ENCODE measurements at regions not wholly inside any gene's neighbourhood (a gene's known extent, or its start where the extent isn't known, plus 50 kb on each side); places are given as distances from the start of the nearest gene placed in this dataset.
"Not testable (repeated sequence)": the region's sequence is repeated elsewhere in the genome, so short reads cannot be mapped to it uniquely, and the experiment has no call there.

DNA sequence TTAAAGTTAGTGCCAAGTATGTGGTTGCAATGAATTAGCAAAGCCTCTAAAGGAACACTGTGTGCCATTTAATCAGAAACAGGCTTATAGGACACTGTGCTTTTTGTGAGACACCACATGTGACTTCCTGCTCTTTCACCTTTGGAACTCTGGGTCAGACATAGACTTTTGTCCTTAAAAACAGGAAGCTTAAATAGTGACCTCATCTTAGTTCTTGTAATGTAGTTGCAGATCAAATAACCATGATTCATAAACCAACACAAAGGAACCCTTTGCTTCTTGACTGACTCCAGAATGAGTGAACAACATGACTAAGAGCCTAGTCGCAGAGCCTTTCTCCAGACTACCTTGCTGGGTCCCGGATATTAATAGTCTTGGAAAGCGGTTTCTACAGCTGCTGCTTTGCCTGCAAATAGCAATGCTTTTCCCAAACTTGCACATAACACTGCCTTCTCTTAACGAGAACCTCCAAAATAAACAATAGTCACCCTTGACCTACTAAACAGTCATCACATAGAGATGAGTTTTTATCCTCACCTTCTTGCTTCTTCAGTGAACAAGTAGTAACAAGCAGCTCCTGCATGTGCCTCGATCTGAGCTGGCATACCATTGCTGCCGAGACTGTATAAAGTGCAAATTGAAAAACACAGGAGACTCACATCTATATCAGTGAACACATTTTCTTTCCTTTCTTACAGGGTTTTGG is 1947.0 kb downstream of the FOXD4L5 start:
- not testable (repeated sequence) for H3K27me3 ChIP-seq (ENCODE audit: control insufficient read depth in 2 of 2, insufficient read depth in 2 of 2, low read length in 2 of 2); H3K9me3 ChIP-seq (ENCODE audit: control insufficient read depth in 2 of 2, low read length in 2 of 2); H3K9ac ChIP-seq (ENCODE audit: low read depth in 1 of 2, low read length in 2 of 2); H3K4me1 ChIP-seq (ENCODE audit: control insufficient read depth in 2 of 2, insufficient read depth in 2 of 2, low read length in 2 of 2); H3K36me3 ChIP-seq (ENCODE audit: control insufficient read depth in 2 of 2, insufficient read depth in 2 of 2, low read length in 2 of 2)
- H3K4me3 ChIP-seq (ENCODE audit: low read length in 2 of 2), result peak overlapping the region in 1 of 2 donors; percentile 10
- peak overlapping the region; percentile 29 to 80 for H3K27ac ChIP-seq (ENCODE audit: low read depth in 2 of 2, low read length in 2 of 2)

DNA sequence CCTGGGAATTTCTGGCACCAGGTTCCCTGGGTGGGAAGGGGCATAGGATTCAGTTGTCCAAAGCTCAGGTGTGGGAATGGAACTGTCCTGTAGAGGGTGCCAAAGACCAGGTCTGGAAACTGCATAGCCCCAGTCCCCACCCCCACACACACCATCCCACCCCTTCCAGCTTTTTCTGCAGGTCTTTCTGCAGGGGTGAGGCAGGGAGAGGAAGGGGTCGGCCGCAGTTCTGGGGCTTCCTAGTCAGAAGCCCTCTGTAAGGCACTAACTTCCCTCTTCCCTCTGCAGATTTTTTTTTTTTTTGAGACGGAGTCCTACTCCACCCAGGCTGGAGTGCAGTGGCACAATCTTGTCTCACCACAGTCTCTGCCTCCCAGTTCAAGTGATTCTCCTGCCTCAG is 1949.7 kb downstream of the FOXD4L5 start:
- not testable (repeated sequence) for H3K4me3 ChIP-seq (ENCODE audit: low read length in 2 of 2); H3K9me3 ChIP-seq (ENCODE audit: control insufficient read depth in 2 of 2, low read length in 2 of 2)

DNA sequence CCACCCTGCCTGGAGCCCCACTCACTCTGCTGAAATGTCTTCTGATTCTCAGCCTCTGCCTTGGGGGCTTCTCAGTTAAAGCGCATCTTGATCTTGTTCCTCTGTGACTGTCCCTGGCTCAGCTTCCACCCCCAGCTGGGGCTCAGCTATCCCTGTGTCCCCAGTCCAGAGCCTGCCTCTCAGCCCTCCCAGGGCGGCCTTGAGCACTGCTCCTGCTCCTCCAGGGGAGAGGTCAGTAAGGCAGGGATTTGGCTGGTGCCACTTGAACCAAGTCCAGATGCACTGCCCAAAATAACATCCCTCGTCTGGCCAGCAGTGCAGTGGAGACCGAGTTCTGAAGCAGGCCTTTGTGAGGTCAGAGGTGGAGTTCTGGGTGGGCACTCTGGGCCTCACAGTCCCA is 1950.8 kb downstream of the FOXD4L5 start:
- not testable (repeated sequence) for H3K27me3 ChIP-seq (ENCODE audit: control insufficient read depth in 2 of 2, insufficient read depth in 2 of 2, low read length in 2 of 2); H3K36me3 ChIP-seq (ENCODE audit: control insufficient read depth in 2 of 2, insufficient read depth in 2 of 2, low read length in 2 of 2); H3K4me1 ChIP-seq (ENCODE audit: control insufficient read depth in 2 of 2, insufficient read depth in 2 of 2, low read length in 2 of 2); H3K9ac ChIP-seq (ENCODE audit: low read depth in 1 of 2, low read length in 2 of 2); H3K27ac ChIP-seq (ENCODE audit: low read depth in 2 of 2, low read length in 2 of 2); H3K4me3 ChIP-seq (ENCODE audit: low read length in 2 of 2); H3K9me3 ChIP-seq (ENCODE audit: control insufficient read depth in 2 of 2, low read length in 2 of 2)

More for the DNA sequence above, 1949.7 kb downstream of the FOXD4L5 start:
- H3K9ac ChIP-seq (ENCODE audit: low read depth in 1 of 2, low read length in 2 of 2); H3K27ac ChIP-seq (ENCODE audit: low read depth in 2 of 2, low read length in 2 of 2); H3K4me1 ChIP-seq (ENCODE audit: control insufficient read depth in 2 of 2, insufficient read depth in 2 of 2, low read length in 2 of 2); H3K36me3 ChIP-seq (ENCODE audit: control insufficient read depth in 2 of 2, insufficient read depth in 2 of 2, low read length in 2 of 2); H3K27me3 ChIP-seq (ENCODE audit: control insufficient read depth in 2 of 2, insufficient read depth in 2 of 2, low read length in 2 of 2): not testable (repeated sequence)

DNA sequence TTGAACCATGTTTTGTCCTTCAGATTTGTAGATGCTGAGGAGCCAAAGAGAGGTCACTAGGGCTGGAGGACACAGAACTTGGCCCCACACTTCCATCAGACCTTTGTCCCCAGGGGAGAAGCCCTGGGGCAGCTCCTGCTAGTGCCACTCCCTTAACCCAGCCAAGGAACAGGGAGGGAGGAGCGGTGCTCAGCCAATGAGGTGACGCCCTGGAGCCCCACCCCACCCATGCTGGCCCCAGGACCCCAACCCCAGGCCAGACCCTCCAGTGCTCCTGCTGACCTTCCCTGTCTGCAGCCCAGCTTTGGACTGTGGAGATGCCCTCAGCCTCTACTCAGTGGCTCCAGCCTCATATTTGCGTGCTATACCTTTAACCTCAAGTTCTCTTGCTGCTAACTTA is 1951.9 kb downstream of the FOXD4L5 start:
- H3K9me3 ChIP-seq (ENCODE audit: control insufficient read depth in 2 of 2, low read length in 2 of 2); H3K4me3 ChIP-seq (ENCODE audit: low read length in 2 of 2); H3K36me3 ChIP-seq (ENCODE audit: control insufficient read depth in 2 of 2, insufficient read depth in 2 of 2, low read length in 2 of 2); H3K4me1 ChIP-seq (ENCODE audit: control insufficient read depth in 2 of 2, insufficient read depth in 2 of 2, low read length in 2 of 2); H3K27me3 ChIP-seq (ENCODE audit: control insufficient read depth in 2 of 2, insufficient read depth in 2 of 2, low read length in 2 of 2); H3K9ac ChIP-seq (ENCODE audit: low read depth in 1 of 2, low read length in 2 of 2); H3K27ac ChIP-seq (ENCODE audit: low read depth in 2 of 2, low read length in 2 of 2): not testable (repeated sequence)

DNA sequence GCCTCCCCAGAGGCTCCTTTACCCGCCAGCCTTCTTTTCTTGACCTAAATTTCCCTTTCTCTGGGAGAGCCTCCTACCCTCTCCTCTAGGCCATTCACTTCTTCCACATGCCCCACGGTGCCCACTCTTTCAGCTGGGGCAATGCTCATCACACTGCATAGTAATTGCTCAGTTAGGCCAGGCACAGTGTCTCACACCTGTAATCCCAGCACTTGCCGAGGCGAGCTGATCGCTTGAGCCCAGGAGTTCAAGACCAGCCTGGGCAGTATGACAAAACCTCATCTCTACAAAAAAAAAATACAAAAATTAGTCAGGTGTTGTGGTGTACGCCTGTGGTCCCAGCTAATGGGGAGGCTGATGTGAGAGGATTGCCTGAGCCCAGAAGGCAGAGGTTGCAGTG is 1956.7 kb downstream of the FOXD4L5 start:
- H3K9me3 ChIP-seq (ENCODE audit: control insufficient read depth in 2 of 2, low read length in 2 of 2); H3K9ac ChIP-seq (ENCODE audit: low read depth in 1 of 2, low read length in 2 of 2); H3K4me3 ChIP-seq (ENCODE audit: low read length in 2 of 2); H3K36me3 ChIP-seq (ENCODE audit: control insufficient read depth in 2 of 2, insufficient read depth in 2 of 2, low read length in 2 of 2); H3K27ac ChIP-seq (ENCODE audit: low read depth in 2 of 2, low read length in 2 of 2); H3K27me3 ChIP-seq (ENCODE audit: control insufficient read depth in 2 of 2, insufficient read depth in 2 of 2, low read length in 2 of 2); H3K4me1 ChIP-seq (ENCODE audit: control insufficient read depth in 2 of 2, insufficient read depth in 2 of 2, low read length in 2 of 2): not testable (repeated sequence)

DNA sequence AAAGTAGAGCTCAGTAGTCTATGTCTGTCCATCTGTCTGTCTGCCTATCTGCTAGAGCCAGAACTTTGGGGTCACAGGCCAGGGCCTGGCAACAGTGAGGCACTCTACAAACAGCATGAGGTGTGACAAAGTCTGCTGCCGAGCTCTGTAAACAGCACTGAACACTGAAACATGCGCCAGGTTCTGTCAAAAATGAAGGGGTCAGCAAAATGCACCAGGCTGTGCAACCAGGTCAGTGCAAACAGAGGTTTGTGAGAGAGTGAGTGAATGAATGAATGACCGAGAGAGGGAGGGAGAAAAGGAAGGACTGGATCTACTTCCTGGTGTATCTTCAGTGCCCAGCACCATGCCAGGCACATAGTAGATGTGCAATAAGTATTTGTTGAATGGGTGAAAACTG is 1957.8 kb downstream of the FOXD4L5 start:
- H3K9ac ChIP-seq (ENCODE audit: low read depth in 1 of 2, low read length in 2 of 2); H3K4me1 ChIP-seq (ENCODE audit: control insufficient read depth in 2 of 2, insufficient read depth in 2 of 2, low read length in 2 of 2); H3K36me3 ChIP-seq (ENCODE audit: control insufficient read depth in 2 of 2, insufficient read depth in 2 of 2, low read length in 2 of 2); H3K27ac ChIP-seq (ENCODE audit: low read depth in 2 of 2, low read length in 2 of 2); H3K4me3 ChIP-seq (ENCODE audit: low read length in 2 of 2); H3K9me3 ChIP-seq (ENCODE audit: control insufficient read depth in 2 of 2, low read length in 2 of 2); H3K27me3 ChIP-seq (ENCODE audit: control insufficient read depth in 2 of 2, insufficient read depth in 2 of 2, low read length in 2 of 2): not testable (repeated sequence)

DNA sequence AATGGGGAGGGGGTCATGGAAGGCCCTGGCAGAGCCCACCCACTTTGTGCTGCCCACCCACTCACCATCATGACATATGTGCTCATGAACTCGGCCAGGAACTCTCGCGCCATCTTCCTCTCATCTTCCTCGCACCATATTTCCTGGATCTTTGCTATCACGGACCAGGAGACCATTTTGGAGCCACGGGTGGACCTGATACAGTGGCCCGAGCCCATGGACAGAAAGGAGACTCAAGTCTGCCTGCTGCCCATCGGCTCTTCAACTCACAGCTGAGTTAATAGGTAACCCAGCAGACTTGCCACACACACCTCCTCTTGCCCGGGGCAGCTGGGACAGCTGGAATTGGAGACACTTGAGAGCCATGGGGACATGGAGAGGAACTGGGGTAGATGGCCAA is 1958.3 kb downstream of the FOXD4L5 start:
- not testable (repeated sequence) for H3K9me3 ChIP-seq (ENCODE audit: control insufficient read depth in 2 of 2, low read length in 2 of 2); H3K27ac ChIP-seq (ENCODE audit: low read depth in 2 of 2, low read length in 2 of 2); H3K4me1 ChIP-seq (ENCODE audit: control insufficient read depth in 2 of 2, insufficient read depth in 2 of 2, low read length in 2 of 2); H3K9ac ChIP-seq (ENCODE audit: low read depth in 1 of 2, low read length in 2 of 2); H3K27me3 ChIP-seq (ENCODE audit: control insufficient read depth in 2 of 2, insufficient read depth in 2 of 2, low read length in 2 of 2); H3K36me3 ChIP-seq (ENCODE audit: control insufficient read depth in 2 of 2, insufficient read depth in 2 of 2, low read length in 2 of 2); H3K4me3 ChIP-seq (ENCODE audit: low read length in 2 of 2)

DNA sequence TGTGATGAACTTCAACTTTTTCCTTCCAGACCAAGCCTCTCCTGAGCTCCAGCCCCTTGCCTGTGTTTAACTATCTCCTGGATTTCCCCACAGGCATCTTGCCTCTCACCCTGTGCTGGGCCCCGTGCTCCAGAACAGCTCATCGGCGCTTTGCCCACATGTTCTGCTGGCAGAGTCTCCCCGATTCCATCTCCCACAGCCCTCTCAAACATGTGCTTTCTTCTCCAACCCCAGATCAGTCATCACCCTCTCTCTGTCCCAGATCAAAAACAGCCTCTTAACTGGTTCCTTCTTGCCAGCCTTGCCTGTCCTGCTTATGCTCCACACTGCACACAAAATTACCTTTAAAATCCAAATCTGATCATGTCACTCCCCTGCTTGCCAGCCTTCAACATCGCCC is 1959.3 kb downstream of the FOXD4L5 start:
- H3K9ac ChIP-seq (ENCODE audit: low read depth in 1 of 2, low read length in 2 of 2); H3K4me1 ChIP-seq (ENCODE audit: control insufficient read depth in 2 of 2, insufficient read depth in 2 of 2, low read length in 2 of 2); H3K9me3 ChIP-seq (ENCODE audit: control insufficient read depth in 2 of 2, low read length in 2 of 2); H3K4me3 ChIP-seq (ENCODE audit: low read length in 2 of 2); H3K36me3 ChIP-seq (ENCODE audit: control insufficient read depth in 2 of 2, insufficient read depth in 2 of 2, low read length in 2 of 2); H3K27ac ChIP-seq (ENCODE audit: low read depth in 2 of 2, low read length in 2 of 2); H3K27me3 ChIP-seq (ENCODE audit: control insufficient read depth in 2 of 2, insufficient read depth in 2 of 2, low read length in 2 of 2): not testable (repeated sequence)

DNA sequence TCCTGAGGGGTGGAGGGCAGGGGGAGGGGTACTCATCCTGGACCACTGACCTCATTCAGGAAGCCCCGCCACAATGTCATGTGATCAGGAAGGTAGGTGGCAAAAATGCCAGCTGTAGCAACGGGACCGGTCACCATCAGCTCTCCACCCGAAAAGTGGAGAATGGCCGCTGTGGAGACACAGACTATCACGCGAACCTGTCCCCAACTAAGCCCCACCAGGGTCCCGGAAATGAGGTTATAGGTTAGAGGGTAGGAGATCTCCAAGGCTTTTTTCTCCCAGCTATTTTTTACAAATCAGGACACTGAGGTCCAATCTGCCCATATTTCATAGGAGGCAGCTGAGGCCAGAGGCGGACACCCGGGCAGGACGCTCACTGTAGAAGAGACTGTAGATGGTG is 1966.9 kb downstream of the FOXD4L5 start:
- not testable (repeated sequence) for H3K9ac ChIP-seq (ENCODE audit: low read depth in 1 of 2, low read length in 2 of 2); H3K27ac ChIP-seq (ENCODE audit: low read depth in 2 of 2, low read length in 2 of 2); H3K27me3 ChIP-seq (ENCODE audit: control insufficient read depth in 2 of 2, insufficient read depth in 2 of 2, low read length in 2 of 2); H3K4me1 ChIP-seq (ENCODE audit: control insufficient read depth in 2 of 2, insufficient read depth in 2 of 2, low read length in 2 of 2); H3K4me3 ChIP-seq (ENCODE audit: low read length in 2 of 2); H3K36me3 ChIP-seq (ENCODE audit: control insufficient read depth in 2 of 2, insufficient read depth in 2 of 2, low read length in 2 of 2); H3K9me3 ChIP-seq (ENCODE audit: control insufficient read depth in 2 of 2, low read length in 2 of 2)

DNA sequence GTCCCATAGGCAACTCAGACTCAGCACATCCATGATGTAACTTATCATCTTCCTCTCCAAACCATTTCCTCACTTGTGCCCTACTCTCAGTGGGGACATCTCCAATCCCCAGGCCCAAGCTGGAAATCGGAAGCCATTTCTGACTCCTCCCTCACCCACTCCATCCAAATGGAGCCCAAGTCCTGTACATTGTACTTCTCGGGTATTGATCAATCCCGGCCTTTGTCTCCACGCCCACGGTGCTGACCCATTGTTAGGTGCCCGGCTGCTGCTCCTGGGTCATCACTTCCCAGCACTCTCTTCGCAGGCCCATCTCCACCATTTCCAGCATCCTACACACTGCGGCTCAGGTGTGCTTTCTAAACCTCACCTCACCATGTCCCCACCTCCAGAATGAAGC is 1969.6 kb downstream of the FOXD4L5 start:
- not testable (repeated sequence) for H3K27me3 ChIP-seq (ENCODE audit: control insufficient read depth in 2 of 2, insufficient read depth in 2 of 2, low read length in 2 of 2); H3K4me3 ChIP-seq (ENCODE audit: low read length in 2 of 2); H3K9me3 ChIP-seq (ENCODE audit: control insufficient read depth in 2 of 2, low read length in 2 of 2); H3K9ac ChIP-seq (ENCODE audit: low read depth in 1 of 2, low read length in 2 of 2); H3K36me3 ChIP-seq (ENCODE audit: control insufficient read depth in 2 of 2, insufficient read depth in 2 of 2, low read length in 2 of 2); H3K4me1 ChIP-seq (ENCODE audit: control insufficient read depth in 2 of 2, insufficient read depth in 2 of 2, low read length in 2 of 2); H3K27ac ChIP-seq (ENCODE audit: low read depth in 2 of 2, low read length in 2 of 2)

DNA sequence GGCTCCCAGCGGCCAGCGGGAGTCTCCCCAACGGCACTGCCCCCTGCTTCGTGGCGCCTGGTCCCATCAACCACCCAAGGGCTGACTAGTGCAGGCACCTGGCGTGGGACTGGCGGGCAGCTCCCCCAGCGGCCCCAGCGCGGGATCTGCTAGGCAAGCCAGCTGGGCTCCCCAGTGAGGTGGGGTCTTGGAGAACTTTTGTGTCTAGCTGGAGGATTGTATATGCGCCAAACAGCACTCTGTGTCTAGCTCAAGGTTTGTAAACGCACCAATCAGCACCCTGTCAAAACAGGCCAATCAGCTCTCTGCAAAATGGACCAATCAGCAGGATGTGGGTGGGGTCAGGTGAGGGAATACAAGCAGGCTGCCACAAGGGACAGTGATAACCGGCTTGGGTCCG is 1988.2 kb downstream of the FOXD4L5 start:
- not testable (repeated sequence) for H3K4me3 ChIP-seq (ENCODE audit: low read length in 2 of 2); H3K27ac ChIP-seq (ENCODE audit: low read depth in 2 of 2, low read length in 2 of 2); H3K9me3 ChIP-seq (ENCODE audit: control insufficient read depth in 2 of 2, low read length in 2 of 2); H3K36me3 ChIP-seq (ENCODE audit: control insufficient read depth in 2 of 2, insufficient read depth in 2 of 2, low read length in 2 of 2); H3K27me3 ChIP-seq (ENCODE audit: control insufficient read depth in 2 of 2, insufficient read depth in 2 of 2, low read length in 2 of 2); H3K4me1 ChIP-seq (ENCODE audit: control insufficient read depth in 2 of 2, insufficient read depth in 2 of 2, low read length in 2 of 2); H3K9ac ChIP-seq (ENCODE audit: low read depth in 1 of 2, low read length in 2 of 2)

Measured in mucosa of rectum (tissue), 2 donors.